ENCODE measurements at regions not wholly inside any gene's neighbourhood (a gene's known extent, or its start where the extent isn't known, plus 50 kb on each side); places are given as distances from the start of the nearest gene placed in this dataset.

DNA sequence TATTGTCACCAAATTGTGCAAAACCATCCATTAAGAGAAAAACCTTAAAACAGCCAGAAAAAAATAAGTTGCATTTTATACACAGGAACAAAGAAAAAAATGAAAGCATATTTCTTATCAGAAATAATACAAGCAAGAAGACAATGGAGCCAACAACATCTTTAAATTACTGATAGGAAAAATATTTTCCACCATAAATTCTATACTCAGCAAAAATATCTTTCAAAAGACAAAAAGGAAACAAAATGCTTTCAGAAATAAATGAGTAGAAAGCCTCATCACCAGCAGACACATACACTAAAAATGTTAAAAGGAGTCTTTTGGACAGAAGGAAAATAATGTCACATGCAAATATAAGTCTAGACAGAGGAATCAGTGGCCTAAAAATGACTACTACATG is 106.4 kb upstream of the TRIB2 start:
- TF ChIP-seq, protein P1, sequence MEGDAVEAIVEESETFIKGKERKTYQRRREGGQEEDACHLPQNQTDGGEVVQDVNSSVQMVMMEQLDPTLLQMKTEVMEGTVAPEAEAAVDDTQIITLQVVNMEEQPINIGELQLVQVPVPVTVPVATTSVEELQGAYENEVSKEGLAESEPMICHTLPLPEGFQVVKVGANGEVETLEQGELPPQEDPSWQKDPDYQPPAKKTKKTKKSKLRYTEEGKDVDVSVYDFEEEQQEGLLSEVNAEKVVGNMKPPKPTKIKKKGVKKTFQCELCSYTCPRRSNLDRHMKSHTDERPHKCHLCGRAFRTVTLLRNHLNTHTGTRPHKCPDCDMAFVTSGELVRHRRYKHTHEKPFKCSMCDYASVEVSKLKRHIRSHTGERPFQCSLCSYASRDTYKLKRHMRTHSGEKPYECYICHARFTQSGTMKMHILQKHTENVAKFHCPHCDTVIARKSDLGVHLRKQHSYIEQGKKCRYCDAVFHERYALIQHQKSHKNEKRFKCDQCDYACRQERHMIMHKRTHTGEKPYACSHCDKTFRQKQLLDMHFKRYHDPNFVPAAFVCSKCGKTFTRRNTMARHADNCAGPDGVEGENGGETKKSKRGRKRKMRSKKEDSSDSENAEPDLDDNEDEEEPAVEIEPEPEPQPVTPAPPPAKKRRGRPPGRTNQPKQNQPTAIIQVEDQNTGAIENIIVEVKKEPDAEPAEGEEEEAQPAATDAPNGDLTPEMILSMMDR (IDR thresholded peaks at IDR 0.05), result no peak
- TF ChIP-seq POLR2A (IDR thresholded peaks at IDR 0.05), result no peak
- no peak for TF ChIP-seq EP300 (IDR thresholded peaks at IDR 0.05)
- Histone ChIP-seq H3K27me3 (no peaks in the 10 kb centered on the region), H3K4me3 (no peak overlapping the region), H3K4me1 (peaks cover 0 to 18% (median 5%) of the 10 kb centered on the region in 4 donors), H3K9me3 (no peaks in the 10 kb centered on the region), H3K36me3 (no peaks in the 10 kb centered on the region), H3K27ac (no peak overlapping the region)
- DNase-seq (ENCODE audit: low spot score in 2 of 2), result no peak

DNA sequence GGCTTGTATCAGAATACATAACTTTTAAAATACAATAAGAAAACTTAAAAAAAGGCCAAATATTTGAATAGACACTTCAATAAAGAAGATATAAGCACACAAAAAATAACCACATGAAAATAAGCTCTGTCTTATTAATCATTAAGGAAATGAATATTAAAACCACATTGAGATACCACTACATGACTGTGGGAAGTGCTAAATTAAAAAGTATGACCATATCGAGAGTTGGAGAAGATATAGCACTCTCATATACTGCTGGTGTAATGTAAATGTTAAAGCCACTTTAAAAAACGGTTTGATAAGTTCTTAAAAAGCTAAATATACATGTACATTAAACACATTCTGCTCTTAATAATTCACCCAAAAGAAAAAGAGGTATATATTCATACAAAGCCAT is 104.6 kb upstream of the TRIB2 start:
- 81 to 88% methylated on average over 2 of the region's 2 CpGs for WGBS, 2 donors
- TF ChIP-seq EP300 (IDR thresholded peaks at IDR 0.05), result no peak
- TF ChIP-seq, protein P1 (IDR thresholded peaks at IDR 0.05), result no peak
- TF ChIP-seq POLR2A (IDR thresholded peaks at IDR 0.05), result no peak
- H3K9me3 ChIP-seq, result no peaks in the 10 kb centered on the region
- H3K4me1 ChIP-seq, result peaks cover 0 to 6% (median under 1%) of the 10 kb centered on the region in 4 donors
- H3K27ac ChIP-seq, result no peak overlapping the region
- DNase-seq (ENCODE audit: low spot score in 2 of 2), result no peak
- H3K27me3 ChIP-seq, result no peaks in the 10 kb centered on the region
- H3K36me3 ChIP-seq, result no peaks in the 10 kb centered on the region
- H3K4me3 ChIP-seq, result no peak overlapping the region

DNA sequence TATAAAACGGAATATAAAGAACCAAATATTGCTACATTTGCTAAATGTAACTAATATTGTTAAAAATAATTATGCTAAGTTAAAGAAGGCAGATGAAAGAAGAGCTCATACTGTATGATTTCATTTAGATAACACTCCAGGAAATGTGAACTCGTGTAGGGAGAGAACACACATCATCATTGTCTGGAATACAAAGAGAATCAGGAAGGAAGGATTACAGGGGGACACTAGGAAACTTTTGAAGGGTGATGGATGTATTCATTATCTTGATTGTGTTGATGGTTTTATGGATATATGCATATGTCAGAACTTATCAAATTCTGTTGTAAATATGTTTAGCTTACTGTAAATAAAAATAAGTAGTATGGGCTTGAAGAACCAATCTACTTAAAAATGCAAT is 104.1 kb upstream of the TRIB2 start:
- 33 to 39% methylated on average over 2 of the region's 2 CpGs for WGBS, 2 donors
- DNase-seq (ENCODE audit: low spot score in 2 of 2), result no peak

DNA sequence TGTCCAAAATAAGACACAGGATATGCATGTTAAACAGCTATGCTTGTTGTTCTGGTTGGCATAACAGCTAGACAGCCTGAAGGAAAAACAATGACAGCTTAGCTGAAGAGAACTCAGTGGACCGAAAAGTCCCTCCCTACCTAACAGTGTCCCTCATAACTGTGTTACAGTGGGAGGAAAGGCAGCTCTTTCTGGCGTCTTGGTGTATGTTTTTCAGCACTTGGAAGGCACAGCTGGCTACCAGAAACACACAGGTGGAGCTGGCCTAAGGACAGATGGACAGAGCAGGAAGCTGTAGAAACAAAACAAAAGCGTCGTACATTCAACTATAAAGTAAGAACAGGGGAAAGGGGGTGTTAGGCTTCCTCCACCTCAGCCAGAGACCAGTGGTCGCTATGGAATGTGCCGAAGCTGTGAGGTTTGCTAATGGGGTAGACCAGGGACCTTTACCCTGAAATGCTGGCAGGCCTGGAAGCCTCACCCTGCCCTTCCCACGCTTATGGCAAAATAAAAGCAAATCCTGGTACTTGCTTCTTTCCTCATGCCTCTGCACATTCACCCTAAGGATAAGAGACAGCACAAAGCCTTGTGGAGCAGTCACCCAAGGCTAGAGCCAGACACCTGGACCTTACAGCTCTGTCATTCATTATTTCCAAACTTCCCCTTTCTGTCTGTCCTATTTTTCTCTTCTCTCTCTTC is 103.5 kb upstream of the TRIB2 start:
- no peaks in the 10 kb centered on the region for H3K27me3 ChIP-seq
- H3K27ac ChIP-seq, result peak overlapping the region in 1 of 4 donors; percentile 39
- H3K36me3 ChIP-seq, result no peaks in the 10 kb centered on the region
- no peak for DNase-seq (ENCODE audit: low spot score in 2 of 2)
- WGBS, 2 donors, result 60 to 64% methylated on average over 7 of the region's 7 CpGs
- H3K4me3 ChIP-seq, result no peak overlapping the region
- no peaks in the 10 kb centered on the region for H3K9me3 ChIP-seq
- no peak for TF ChIP-seq POLR2A (IDR thresholded peaks at IDR 0.05)
- TF ChIP-seq, protein P1 (IDR thresholded peaks at IDR 0.05), result no peak
- TF ChIP-seq EP300 (IDR thresholded peaks at IDR 0.05), result no peak
- H3K4me1 ChIP-seq, result peaks cover 0 to 13% (median 0%) of the 10 kb centered on the region in 4 donors

More for the DNA sequence above, 104.1 kb upstream of the TRIB2 start:
- no peak overlapping the region for H3K27ac ChIP-seq
- TF ChIP-seq, protein P1 (IDR thresholded peaks at IDR 0.05), result no peak
- no peak for TF ChIP-seq EP300 (IDR thresholded peaks at IDR 0.05)
- no peak for TF ChIP-seq POLR2A (IDR thresholded peaks at IDR 0.05)
- H3K27me3 ChIP-seq, result no peaks in the 10 kb centered on the region
- H3K4me1 ChIP-seq, result peaks cover 0 to 11% (median 0%) of the 10 kb centered on the region in 4 donors
- H3K36me3 ChIP-seq, result no peaks in the 10 kb centered on the region
- H3K4me3 ChIP-seq, result no peak overlapping the region
- no peaks in the 10 kb centered on the region for H3K9me3 ChIP-seq

DNA sequence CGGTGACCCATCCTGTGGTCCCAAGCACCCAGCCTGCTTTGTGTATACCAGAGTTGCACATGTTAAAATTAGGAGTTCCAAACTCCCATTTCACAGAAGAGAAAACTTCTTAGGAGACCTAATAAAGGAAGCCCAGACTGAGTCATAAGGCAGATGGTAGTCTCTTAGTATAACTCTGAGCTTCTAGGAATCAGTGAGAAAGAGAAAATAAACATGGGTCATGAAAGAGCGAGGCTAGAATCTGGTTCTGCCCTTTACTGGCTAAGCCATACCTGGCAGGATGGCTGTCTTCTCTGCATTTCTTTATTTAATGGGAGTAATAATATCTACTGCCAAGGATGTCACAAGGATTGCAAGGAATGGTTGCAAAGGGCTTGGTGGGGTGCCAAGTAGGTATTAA is 101.2 kb upstream of the TRIB2 start:
- no peaks in the 10 kb centered on the region for H3K9me3 ChIP-seq
- peaks cover 0 to 30% (median 4%) of the 10 kb centered on the region in 4 donors for H3K4me1 ChIP-seq
- H3K4me3 ChIP-seq, result no peak overlapping the region
- H3K27me3 ChIP-seq, result no peaks in the 10 kb centered on the region
- H3K27ac ChIP-seq, result no peak overlapping the region
- WGBS, 2 donors, result 96 to 98% methylated on average over 2 of the region's 2 CpGs
- TF ChIP-seq EP300 (IDR thresholded peaks at IDR 0.05) (no peak), POLR2A (IDR thresholded peaks at IDR 0.05) (no peak)
- TF ChIP-seq, protein P1 (IDR thresholded peaks at IDR 0.05), result no peak
- no peaks in the 10 kb centered on the region for H3K36me3 ChIP-seq
- DNase-seq (ENCODE audit: low spot score in 2 of 2), result no peak

Data from tibial nerve (tissue), 4 donors.